Pancreas (tissue), 10 donors: ENCODE measurements at regions not wholly inside any gene's neighbourhood (a gene's known extent, or its start where the extent isn't known, plus 50 kb on each side); places are given as distances from the start of the nearest gene placed in this dataset.

Experiments used
- ATAC-seq, 4 donors: fragments of 200-7000 bp; cut with Tn5 transposase; one replicate each; pipeline versions ENCODE4 v1.8.0 to v1.9.1; 2020; ENCODE audit warnings: mild to moderate bottlenecking in 4 of 4, moderate library complexity in 4 of 4
- DNase-seq, 6 donors: peaks; one replicate each; pipeline ENCODE4 v3.0.0-alpha.2; 2020
- FAIRE-seq: peaks from 2 replicates; lab custom pipeline; 2012; peaks lifted over from hg19 to GRCh38; lab: Jason Lieb, UNC
- H3K27ac ChIP-seq, 4 donors: fragments of 200-600 bp; sonication (generic); 1 replicate in 3 of 4; 2 replicates in 1 of 4; pipeline versions ENCODE4 v1.5.0 to v1.8.0; 2020
- H3K27me3 ChIP-seq, 4 donors: fragments of 200-600 bp; one replicate each; pipeline ENCODE4 v1.8.0; 2021
- H3K36me3 ChIP-seq, 3 donors: fragments of 200-600 bp; sonication (generic) in 1 of 3; one replicate each; pipeline versions ENCODE4 v1.5.0 to v1.8.0; 2020 to 2021
- H3K4me1 ChIP-seq, 3 donors: fragments of 200-600 bp; one replicate each; pipeline ENCODE4 v1.8.0; 2021
- H3K4me3 ChIP-seq, 4 donors: fragments of 200-600 bp; sonication (generic) in 2 of 4; one replicate each; pipeline versions ENCODE4 v1.5.0 to v1.8.0; 2020 to 2021
- H3K9me3 ChIP-seq, 4 donors: fragments of 200-600 bp; one replicate each; pipeline ENCODE4 v1.8.0; 2021
- whole genome bisulfite sequencing, 2 donors: extraction: QIAGEN DNeasy Blood & Tissue Kit; methylation state at CpG; one replicate each; pipeline ENCODE4 v1.1.7; 2013; 5-methylcytosine and 5-hydroxymethylcytosine counted together
- intact Hi-C, 3 donors: fragments of 100-400 bp; cut with DNase I; formaldehyde crosslinking; loops; one replicate each; pipeline versions ENCODE4 v1.11.1 to v1.14.2; 2022
- TF ChIP-seq, protein P1 (sequence below), 4 donors: fragments of 200-600 bp; sonication (generic) in 3 of 4; IDR thresholded peaks; one replicate each; pipeline versions ENCODE4 v1.5.0 to v1.8.0; 2021; ENCODE audit warnings: antibody characterized with exemption in 4 of 4
- donor health status: healthy with polysubstance abuse.
- donor health status: DM: no; HTN: no; CAD: no; lungs with moderate emphysema.
- donor health status: DM: no; HTN: no; CAD: no.
- donor health status: control.
- donor health status: control.
- donor health status: Bipolar disorder and iron deficiency.
- donor health status: DM: yes; HTN: yes; CAD: no.
- donor health status: DM: no; HTN: no; CAD: no.
- donor health status: DM: no; HTN: no; CAD: no.
- donor health status: DM: yes; HTN: yes; CAD: no.

DNA sequence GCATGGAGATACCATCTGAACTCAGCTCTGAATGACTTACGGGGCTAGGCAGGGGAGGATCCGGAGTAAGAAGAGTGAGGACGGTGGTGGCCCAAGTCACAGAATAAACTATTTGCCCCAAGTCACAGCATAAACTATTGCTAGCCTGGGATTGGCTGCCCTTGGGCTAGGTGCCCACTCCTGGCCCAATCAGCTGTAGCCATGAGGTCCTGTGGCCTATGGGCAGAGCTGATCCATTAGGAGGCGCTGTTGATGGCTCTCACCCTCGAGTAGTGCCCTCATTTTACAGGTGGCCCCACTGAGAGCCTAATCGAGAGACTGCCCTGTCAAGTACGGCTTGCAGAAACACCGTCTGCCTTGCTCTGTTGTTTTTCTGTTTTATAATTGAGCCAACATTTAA lies 62.3 kb upstream of the ZNF423 start:
- Histone ChIP-seq H3K27me3 (peaks cover 0 to 4% (median 0%) of the 10 kb centered on the region in 4 donors), H3K4me3 (no peak overlapping the region), H3K36me3 (no peaks in the 10 kb centered on the region), H3K4me1 (no peaks in the 10 kb centered on the region), H3K9me3 (no peaks in the 10 kb centered on the region), H3K27ac (no peak overlapping the region)
- FAIRE-seq (no peak), DNase-seq (no peak), ATAC-seq (no peak)
- TF ChIP-seq, protein P1, sequence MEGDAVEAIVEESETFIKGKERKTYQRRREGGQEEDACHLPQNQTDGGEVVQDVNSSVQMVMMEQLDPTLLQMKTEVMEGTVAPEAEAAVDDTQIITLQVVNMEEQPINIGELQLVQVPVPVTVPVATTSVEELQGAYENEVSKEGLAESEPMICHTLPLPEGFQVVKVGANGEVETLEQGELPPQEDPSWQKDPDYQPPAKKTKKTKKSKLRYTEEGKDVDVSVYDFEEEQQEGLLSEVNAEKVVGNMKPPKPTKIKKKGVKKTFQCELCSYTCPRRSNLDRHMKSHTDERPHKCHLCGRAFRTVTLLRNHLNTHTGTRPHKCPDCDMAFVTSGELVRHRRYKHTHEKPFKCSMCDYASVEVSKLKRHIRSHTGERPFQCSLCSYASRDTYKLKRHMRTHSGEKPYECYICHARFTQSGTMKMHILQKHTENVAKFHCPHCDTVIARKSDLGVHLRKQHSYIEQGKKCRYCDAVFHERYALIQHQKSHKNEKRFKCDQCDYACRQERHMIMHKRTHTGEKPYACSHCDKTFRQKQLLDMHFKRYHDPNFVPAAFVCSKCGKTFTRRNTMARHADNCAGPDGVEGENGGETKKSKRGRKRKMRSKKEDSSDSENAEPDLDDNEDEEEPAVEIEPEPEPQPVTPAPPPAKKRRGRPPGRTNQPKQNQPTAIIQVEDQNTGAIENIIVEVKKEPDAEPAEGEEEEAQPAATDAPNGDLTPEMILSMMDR (IDR thresholded peaks at IDR 0.05) = no peak
- 78 to 79% methylated on average over 8 of the region's 8 CpGs for WGBS, 2 donors
- intact Hi-C loops = loop anchor here in 1 of 3 donors (5.0 to 10.0 kb wide), 2 partner anchors 423 to 506 kb away; no protein-coding TSS in a partner anchor

DNA sequence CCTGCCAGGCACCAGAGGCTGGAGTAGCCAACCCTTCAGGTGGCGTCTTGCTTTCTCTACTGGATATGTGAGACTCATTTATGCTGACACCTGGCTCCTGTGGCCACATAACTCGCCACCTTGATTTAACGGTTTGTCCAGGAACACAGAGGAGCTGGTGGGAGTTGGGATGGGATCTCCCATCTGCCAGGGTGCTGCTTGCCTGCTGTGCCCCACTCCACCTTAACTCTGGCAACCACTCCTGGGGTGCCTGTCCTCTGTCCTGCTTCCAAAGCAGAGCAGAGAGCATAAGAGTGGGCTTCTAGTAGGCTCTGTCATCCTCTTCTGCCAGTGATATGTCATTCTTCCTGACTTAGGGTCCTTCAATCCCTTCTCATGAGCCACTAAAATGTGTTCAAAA lies 63.4 kb upstream of the ZNF423 start:
- Histone ChIP-seq H3K9me3 (no peaks in the 10 kb centered on the region), H3K4me1 (no peaks in the 10 kb centered on the region), H3K36me3 (no peaks in the 10 kb centered on the region), H3K27me3 (peaks cover 0 to 4% (median 0%) of the 10 kb centered on the region in 4 donors), H3K27ac (no peak overlapping the region), H3K4me3 (no peak overlapping the region)
- intact Hi-C loops = loop anchor here in 1 of 3 donors (5.0 to 10.0 kb wide), 2 partner anchors 425 to 507 kb away; no protein-coding TSS in a partner anchor
- TF ChIP-seq, protein P1 (IDR thresholded peaks at IDR 0.05) = no peak
- WGBS, 2 donors = 77 to 82% methylated on average over 3 of the region's 3 CpGs
- ATAC-seq = no peak
- FAIRE-seq = no peak
- no peak for DNase-seq

DNA sequence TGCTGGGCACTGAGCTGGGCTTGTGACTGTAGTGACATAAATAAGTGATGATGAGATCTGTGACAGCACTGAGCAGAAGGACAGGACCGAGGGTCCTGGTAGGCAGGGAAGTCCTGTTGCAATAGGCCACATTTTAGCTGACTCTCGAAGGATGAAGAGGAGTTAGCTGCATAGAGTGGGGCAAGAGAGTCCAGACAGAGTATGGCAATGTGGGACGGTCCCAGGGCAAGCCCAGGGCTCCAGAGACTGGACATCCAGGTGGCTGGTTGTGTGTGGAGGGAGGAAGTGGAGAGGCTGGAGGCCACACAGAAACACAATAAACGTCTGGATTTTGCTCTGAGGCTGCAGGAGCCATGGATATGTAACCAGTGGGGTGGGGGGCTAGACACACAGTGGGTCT lies 64.5 kb upstream of the ZNF423 start:
- Histone ChIP-seq H3K36me3 (no peaks in the 10 kb centered on the region), H3K27ac (no peak overlapping the region), H3K4me1 (no peaks in the 10 kb centered on the region), H3K4me3 (no peak overlapping the region), H3K27me3 (peaks cover 0 to 4% (median 0%) of the 10 kb centered on the region in 4 donors), H3K9me3 (no peaks in the 10 kb centered on the region)
- TF ChIP-seq, protein P1 (IDR thresholded peaks at IDR 0.05) = no peak
- WGBS, 2 donors = 65 to 75% methylated on average over 4 of the region's 4 CpGs
- ATAC-seq (no peak), DNase-seq (no peak), FAIRE-seq (no peak)
- intact Hi-C loops = loop anchor here in 1 of 3 donors (5.0 to 10.0 kb wide), 2 partner anchors 426 to 513 kb away; no protein-coding TSS in a partner anchor

DNA sequence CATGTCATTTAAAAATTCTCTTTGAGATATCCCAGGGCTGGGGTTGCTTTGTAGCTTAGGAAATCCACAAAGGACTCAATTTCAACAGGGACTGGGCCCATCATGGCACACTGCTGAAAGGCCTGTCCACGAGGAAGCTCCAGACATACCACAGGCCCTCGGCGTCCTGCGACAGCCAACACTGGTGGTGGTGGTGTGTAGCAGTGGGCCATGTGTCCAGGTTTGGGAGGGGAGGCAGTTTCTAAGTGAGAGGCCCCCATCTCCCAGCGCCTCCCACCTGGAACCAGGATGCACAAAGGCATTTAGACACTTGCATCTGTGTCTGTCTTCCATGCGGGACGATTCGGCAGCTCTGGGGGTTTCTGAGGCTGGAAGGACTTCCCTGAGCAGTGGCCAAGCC lies 65.2 kb upstream of the ZNF423 start:
- FAIRE-seq = no peak
- Histone ChIP-seq H3K4me3 (no peak overlapping the region), H3K27ac (no peak overlapping the region), H3K9me3 (no peaks in the 10 kb centered on the region), H3K27me3 (peaks cover 0 to 4% (median 0%) of the 10 kb centered on the region in 4 donors), H3K4me1 (no peaks in the 10 kb centered on the region), H3K36me3 (no peaks in the 10 kb centered on the region)
- 87 to 90% methylated on average over 8 of the region's 8 CpGs for WGBS, 2 donors
- TF ChIP-seq, protein P1 (IDR thresholded peaks at IDR 0.05) = no peak
- ATAC-seq = no peak
- DNase-seq = no peak
- intact Hi-C loops = loop anchor here in 1 of 3 donors (5.0 to 10.0 kb wide), 2 partner anchors 426 to 514 kb away; no protein-coding TSS in a partner anchor

DNA sequence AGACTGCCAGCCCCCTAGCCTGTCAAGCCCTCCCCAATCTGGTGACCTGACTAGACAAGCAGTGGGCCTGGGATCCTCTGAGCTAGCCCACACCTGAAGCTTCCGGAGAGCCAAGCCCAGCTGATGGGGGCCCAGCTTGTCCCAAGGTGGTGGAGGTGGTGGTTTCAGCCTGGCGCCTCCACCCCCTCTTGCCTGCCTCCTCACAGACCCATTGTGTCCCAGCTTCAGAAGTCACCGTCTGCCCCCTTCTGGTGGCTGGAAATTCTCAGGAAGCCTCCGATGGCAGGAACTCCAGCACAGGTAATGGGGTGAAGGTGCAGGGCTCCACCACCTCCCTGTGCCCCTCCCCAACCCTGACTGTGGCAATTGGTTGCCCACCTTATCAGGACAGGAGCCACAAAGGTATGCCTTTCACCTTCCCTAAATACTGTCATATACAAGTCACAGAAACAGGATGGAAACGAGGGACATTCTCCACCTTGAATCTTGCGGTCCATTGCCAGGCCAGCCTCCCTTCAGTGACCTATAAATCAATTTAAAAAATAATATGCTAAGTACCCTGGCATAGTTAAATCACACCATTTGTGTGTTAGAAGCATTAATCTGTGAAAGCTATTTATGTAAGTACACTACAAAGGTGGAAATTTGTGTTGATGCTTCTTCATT lies 66.0 kb upstream of the ZNF423 start:
- TF ChIP-seq, protein P1 (IDR thresholded peaks at IDR 0.05) = peak; percentile 32 to 54 (median 50)
- DNase-seq (peak; percentile 48 to 77 (median 66)), FAIRE-seq (no peak), ATAC-seq (peak; percentile 69 to 95 (median 92))
- H3K4me1 ChIP-seq = no peaks in the 10 kb centered on the region
- no peaks in the 10 kb centered on the region for H3K36me3 ChIP-seq
- WGBS, 2 donors = 28 to 31% methylated on average over 6 of the region's 6 CpGs
- intact Hi-C loops = loop anchor here in 1 of 3 donors (5.0 to 10.0 kb wide), 2 partner anchors 427 to 515 kb away; no protein-coding TSS in a partner anchor
- peaks cover 0 to 4% (median 0%) of the 10 kb centered on the region in 4 donors for H3K27me3 ChIP-seq
- no peak overlapping the region for H3K27ac ChIP-seq
- no peak overlapping the region for H3K4me3 ChIP-seq
- no peaks in the 10 kb centered on the region for H3K9me3 ChIP-seq
